NK-92 treated with Interleukin-12 subunit alpha and Interleukin-12 subunit beta, amount 100 ng/mL, for 24 hours (cell line): ENCODE measurements at regions not wholly inside any gene's neighbourhood (a gene's known extent, or its start where the extent isn't known, plus 50 kb on each side); places are given as distances from the start of the nearest gene placed in this dataset.
"Not testable (repeated sequence)": the region's sequence is repeated elsewhere in the genome, so short reads cannot be mapped to it uniquely, and the experiment has no call there.

Source experiments
- DNase-seq: peaks from one replicate; lab custom pipeline; 2025; lab: John Stamatoyannopoulos, UW

DNA sequence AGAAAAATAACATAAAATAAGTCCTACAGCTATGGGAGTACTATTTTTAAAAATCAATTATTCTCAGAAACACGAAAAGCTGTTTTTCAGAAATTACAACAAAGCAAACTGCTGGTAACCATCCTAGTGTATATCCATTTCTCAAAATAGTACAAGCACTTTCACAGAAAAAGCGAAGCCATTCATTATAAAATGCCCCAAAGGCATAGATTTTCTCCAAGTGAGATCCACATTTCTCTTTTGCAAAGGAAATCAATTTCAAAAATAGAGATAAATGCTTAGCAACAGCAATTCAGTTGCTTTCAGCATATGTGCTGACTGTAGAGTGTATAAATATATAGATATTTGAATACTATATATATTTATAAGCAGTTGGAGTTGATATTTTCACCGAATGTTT lies 1266.3 kb downstream of the SI start:
- no peak for DNase-seq

DNA sequence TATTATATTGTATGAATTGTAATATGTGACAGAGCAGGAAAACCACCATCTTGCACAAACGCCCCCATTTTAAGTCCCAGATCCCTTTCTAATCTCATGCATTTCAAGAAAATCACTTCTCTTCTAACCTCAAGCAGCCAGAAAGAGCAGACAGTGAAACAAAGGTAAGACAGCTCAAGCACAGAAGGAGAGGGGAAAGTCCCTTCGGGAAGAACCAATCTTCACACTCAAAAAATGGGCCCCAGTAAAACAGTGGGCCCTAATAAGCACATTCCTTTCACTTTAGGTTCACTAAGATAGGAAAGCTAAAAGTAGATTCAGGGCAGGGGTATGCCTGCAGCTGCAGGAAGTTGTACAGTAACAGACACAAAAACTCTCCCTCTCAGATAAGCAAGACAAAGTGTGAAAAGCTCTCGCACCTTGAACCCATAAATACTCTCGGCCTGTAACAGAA lies 1268.7 kb downstream of the SI start:
- no peak for DNase-seq

DNA sequence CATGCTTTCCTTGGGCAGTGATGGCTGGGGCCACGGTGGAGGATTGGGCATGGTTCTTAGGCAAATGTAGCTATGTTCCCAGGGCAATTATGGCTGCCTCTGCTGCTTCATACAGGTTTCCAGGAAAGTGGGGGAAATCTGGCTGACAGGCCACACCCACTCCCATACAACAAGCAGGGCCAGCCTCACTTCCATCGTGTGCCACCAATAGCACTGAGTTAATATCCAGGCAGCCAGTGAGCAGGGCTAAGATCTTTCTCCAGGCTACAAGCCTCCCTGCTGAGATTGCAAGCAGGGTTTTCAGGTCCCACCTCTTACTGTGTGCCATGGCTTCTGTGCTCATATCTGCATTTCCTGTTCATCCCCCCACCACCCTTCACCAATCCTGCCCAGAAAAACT lies 1291.9 kb downstream of the SI start:
- DNase-seq = no peak

DNA sequence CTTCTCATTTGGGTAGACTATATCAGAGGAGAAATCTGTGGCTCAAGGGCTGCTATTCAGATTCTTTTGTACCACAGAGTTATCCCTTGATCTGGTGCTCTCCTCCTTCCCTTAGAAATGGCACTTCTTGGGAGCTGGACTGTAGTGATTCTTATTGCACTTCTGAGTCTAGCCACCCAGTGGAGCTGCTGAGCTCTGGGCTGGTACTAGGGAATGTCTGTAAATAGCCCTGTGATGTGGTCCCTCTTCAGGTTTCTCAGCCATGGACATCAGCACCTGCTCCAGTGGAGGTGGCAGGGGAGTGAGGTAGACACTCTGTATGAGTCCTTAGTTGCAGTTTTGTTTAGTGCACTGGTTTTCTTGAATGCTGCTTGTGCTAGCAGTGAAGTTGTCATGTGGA lies 1292.6 kb downstream of the SI start:
- no peak for DNase-seq

DNA sequence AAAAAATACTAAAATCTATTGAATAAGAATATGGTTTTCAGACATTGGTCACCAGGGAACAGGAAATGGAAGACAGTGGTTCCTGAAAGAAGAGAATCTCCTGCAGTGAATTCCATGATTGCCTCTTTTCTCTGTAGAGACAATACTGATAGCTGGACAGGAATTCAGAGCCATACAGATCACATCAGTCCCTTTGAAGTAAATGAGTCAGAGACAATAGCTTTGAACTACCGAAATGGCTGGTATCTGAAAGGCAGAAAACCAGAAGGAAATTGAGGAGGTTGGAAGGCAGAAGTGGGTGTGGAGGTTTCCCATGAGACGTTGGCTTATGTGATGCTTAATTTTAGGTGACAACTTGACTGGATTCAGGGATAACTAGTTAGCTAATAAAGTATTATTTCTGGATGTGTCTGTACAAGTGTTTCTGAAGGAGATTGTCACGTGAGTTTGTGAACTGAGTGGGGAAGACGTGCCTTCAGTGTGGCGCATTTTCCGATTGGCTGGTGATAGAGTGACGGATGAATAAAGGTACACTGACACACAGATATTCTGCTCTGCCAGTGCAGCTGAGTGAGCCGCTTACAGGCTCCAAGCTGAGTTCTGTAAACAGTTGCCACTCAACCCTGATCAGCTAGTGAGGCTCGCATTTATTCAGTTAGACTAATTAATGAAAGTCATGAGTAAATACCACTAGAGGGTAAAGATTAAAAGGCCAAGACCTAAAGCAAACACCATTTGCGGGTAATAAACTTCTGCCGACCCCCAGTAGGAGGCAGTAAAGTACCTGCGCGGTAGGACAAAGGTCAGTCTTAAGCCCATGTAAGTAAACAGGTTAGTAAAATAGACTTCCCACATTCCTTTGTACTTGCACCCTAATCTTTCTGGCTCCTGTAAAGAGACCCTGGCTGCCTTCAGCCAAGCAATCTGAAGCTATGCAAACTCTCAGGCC lies 1298.6 kb downstream of the SI start:
- DNase-seq = no peak

DNA sequence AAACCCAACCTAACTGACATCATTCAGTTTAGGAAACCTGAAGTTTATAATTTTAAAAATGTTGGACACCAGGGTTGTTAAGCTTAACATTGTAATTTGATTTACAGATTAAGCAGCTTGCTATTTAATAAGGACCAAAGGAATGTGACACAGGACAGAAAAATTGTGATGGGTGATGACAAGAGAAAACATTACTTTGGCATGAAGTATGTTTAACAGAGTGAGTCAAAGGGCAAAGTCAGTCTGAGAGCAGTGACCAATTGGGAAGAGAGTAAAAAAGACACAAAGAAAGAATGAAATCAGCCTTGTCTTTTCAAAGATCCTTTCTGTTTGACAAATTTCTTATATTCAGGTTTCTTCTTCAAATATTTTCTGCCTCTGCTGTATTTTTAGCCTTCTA lies 1301.6 kb downstream of the SI start:
- DNase-seq = no peak

DNA sequence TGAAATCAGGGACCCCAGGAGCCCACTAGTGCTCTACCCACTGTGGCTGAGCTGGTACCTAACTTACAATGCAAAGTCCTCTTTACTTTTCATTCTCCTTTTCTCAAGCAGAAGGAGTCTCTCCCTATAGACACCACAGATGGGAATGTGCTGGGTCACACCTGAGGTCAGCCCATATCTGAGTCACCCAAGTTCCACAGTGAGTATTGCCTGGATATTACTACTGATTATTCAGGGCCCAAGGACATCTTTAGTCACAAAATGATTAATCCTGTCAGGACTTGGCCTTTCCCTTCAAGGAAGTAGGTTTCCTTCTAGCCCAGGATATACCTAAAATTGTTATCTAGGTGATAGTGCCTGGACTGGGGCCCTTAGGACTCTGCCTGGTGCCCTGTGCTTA lies 1305.2 kb downstream of the SI start:
- DNase-seq = no peak

DNA sequence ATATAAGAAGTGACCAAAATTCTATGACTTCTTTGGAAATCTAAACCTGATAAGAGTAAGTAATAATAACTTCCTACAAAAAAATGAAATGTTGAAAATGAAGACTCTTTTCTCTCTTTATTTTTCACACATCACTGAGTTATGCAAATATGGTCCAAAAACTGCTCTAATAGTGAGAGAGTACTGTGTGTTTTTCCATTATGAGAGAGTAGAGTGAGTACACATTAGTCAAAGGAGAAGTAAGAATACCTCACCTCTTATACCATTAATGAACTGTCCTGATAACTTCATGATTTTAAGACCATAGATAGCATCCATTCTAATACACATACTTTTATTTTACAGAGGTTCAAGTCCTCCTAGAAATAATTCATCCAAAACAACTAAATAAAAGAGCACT lies 1310.2 kb downstream of the SI start:
- no peak for DNase-seq

DNA sequence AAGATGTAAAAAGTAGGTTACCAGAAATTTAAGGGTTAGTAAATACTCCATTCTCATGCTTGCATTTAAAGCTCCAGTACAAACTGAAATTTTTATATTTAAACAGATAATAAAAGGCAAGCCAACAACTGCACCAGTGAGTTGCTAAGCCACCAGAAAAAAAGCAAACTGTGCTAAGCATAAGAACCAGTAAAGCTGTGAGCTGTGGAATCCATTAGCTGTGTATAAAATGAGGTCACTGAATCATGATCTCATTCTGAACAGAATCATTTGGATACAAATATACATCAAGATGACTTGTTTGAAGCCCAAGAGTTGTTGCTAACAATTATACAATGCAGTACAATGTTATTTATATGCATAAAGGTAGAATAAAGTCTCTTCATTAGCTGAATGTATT lies 1312.2 kb downstream of the SI start:
- no peak for DNase-seq

DNA sequence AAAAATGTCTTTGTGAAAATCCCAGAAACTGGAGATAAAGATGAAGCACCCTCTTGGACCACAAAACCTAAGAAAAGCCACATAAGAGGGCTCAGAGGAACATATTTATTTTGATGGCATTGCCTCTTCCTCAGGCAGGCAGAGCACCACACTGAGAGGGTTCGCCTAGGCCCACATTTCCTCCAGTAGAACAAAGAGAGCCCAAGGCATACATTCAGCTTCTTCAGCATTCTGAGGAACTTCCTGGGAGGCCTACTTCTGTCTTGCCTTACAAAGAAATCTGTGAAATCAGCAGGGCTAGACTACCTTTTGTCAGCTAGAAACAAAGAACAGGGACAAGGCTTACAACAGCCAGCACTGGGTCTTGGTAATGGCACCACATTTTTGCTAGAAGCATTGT lies 1325.3 kb downstream of the SI start:
- DNase-seq = no peak

DNA sequence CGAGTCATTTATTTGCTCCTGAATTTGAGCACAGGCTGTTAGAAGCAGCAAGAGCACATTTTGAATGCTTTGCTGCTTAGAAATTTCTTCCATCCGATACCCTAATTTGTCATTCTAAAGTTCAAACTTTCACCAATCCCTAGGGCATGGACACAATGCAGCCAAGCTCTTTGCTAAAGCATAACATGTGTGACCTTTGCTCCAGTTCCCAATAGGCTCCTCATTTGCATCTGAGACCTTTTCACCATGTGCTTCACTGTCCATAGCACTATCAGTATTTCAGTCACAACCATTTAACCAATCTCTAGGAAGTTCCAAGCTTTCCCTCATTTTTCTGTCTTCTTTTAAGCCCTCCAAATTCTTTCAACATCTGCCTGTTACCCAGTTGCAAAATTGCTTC lies 1333.1 kb downstream of the SI start:
- no peak for DNase-seq

DNA sequence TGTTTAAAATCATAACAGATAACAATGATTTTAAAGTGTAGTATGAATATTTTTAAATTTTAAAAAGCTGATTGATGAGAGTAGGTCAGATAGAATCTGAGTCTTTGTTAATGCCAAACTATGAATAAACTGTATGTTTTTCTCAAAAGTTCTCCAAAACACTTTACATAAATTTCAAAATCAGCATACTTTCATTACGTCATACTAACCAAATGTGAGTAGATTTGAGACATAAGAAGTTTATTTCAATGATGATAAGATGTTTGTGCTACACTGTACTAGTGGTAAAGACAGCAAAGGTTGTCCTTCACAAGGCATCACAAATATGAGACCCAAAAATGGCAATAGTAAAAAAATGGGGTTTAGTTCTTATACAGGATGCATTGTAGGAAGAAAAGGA lies 1342.9 kb downstream of the SI start:
- DNase-seq = no peak

DNA sequence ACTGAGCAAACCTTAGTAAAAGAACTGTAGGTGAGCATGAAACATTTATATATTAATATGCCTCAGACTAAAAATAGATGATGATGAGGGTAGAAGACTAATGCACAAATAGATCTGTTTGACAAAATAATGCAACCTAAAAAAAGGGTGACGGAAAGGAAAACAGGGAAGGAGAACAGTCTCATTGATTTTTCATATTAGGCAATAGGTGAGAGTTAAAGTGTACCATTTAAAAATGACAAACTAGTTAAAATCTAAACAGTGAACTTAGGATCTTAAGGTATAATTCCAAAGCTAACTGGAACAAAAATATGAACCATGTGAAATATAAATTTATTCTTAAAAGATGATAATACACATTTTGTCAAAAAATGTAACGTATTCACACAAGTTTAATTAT lies 1347.6 kb downstream of the SI start:
- DNase-seq = no peak

DNA sequence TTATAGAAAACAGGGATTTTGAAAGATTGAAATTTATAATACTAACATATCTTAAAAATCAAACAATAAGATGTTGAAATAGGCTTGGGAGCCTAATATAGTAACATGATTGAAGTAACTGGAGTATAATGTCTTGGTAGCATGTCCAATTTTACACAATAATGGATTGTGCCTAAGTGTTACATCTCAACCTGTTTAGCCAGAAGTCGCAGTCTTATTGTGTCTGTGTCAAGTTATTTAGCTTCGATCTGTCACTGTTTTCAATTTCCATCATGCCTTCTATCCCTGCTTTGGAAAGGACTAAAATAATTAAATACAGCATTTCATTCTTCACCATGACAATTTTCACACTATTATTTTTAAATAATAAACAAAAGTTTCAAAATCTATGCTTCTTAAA lies 1352.2 kb downstream of the SI start:
- DNase-seq = no peak

DNA sequence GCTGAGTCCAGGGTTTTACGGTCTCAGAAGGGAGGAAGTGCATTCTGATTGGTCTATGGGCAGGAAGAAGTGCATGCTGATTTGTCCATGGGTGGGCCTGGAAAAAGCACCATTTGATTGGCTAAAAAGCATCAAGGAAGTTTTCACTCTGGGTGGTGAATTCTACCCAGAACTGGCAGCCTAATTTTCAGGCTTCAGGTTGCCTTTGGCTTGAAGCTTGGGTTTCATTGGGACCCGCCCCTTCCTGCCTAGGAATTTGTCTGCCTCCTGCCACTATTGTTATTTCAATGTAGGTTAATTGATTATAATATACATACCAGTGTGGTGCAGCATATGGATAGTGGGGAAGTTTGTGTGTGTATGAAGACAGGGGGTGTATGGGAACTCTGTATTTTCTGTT lies 1355.9 kb downstream of the SI start:
- DNase-seq = no peak

DNA sequence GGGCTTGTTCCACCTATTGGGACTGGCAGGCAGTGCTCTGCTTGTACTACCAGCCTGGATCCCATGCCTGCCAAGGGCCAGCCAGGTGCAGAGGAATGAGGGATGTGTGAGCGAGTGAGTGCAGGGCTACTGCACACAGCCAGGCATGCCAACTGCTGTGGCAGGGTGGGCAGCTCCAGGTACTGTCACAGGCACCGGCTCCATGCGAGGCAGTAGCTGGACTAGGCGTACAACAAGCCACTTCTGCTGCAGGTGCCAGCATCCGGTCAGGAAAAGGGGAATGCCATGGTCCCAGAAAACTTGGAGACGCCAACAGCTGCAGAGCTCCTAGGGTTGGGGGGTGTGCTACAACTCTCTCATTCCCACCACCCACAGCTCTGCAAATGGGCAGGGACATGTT lies 1356.7 kb downstream of the SI start:
- DNase-seq = no peak

DNA sequence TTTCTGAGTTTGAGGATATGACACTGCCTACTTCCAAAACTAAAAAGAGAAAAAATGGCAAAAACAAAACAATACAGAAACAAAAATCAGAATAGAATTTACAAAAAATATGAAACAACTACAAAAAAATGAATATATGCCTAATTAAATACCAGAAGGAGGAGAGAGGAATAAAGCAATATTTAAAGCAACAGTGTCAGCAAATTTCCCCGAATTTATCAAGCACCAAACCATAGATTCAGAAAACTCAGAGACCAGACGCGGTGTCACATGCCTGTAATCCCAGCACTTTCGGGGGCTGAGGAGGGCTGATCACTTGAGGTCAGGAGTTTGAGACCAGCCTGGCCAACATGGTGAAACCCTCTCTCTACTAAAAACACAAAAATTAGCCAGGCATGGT lies 1360.9 kb downstream of the SI start:
- no peak for DNase-seq

DNA sequence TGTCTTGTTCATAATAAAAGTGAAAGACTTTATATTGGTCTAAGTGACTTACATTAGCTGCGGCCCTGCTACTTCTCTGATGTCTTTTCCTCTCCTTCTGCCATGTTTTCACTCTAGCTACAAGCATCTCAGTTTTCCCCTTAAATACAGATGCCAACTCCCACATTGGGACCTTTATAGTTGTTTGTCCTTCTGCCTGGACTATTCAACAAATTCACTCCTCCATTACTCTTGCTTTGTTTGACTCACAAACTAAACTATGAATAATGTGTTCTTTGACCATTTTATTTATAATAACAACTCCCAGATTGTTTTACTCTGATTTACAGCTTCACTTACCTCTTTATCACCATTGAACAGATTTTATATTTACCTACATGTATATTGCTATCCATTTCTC lies 1369.9 kb downstream of the SI start:
- no peak for DNase-seq

DNA sequence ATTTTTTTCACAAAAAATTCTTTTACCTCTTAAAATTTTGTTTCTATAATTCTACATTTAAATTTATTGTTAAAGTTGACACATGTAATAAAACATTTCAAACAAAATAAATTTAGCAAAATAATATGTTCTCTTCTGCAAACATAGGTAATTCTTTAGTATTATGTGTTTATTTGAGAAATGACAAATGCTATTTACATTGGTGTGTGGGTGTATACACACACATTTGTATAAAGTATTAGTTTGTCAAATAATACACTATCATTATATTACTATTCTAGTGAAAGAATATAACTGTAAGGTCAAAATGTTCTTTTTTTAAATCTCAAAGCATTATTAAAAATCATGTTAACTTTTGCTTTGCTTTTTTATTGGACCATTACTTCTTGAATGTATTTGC lies 1370.6 kb downstream of the SI start:
- no peak for DNase-seq

DNA sequence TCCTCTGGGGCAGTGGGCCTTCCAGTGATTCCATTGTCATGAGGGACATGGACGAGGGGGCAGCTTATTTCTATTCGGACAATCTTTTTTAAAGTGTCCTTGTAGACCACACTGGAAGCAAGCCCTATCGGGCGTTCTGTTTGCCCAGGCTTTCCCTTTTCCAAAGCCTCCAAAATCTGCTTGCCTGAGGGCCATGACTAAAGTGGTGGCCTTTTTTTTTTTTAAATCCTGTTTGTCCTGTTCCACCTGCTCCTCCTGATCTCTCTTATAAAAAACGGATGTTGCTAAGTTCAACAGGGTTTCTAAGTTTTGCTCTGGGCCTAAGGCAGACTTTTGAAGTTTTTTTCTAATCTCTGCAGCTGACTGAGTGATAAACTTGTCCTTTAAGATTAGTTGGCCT lies 1380.1 kb downstream of the SI start:
- DNase-seq = not testable (repeated sequence)

DNA sequence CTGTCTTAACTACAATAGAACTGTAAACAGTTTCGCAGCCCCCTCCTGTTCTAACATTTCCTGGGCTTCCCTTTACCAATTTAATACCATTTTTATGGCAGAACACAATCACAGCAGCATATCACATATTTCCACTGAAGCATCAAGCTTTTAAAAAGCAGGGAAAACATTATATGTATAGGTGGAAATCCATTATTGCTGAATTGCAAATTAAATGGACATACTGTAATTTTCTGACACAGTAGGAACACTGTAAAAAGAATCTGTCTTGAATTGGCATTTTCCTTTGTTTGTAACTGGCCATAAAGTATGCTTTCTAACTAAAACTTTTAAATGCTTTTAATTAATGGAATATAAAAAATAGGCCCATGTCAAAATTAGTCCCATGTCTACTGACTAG lies 1385.8 kb downstream of the SI start:
- no peak for DNase-seq

DNA sequence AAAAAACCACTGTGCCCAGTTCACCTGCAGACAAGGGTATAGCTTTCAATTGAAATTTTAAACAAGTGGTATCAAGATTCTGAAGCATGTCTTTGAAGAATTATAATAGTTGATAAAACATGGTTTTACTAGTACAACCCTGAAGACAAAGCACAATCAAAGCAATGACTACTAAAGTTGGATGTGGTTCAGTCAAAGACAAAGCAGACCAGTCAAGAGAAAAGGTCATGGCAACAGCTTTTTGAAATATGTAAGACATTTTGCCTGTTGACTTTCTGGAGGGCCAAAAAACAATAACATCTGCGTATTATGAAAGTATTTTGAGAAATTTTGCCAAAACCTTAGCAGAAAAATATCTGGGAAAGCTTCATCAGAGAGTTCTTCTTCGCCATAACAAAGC lies 1393.6 kb downstream of the SI start:
- no peak for DNase-seq

DNA sequence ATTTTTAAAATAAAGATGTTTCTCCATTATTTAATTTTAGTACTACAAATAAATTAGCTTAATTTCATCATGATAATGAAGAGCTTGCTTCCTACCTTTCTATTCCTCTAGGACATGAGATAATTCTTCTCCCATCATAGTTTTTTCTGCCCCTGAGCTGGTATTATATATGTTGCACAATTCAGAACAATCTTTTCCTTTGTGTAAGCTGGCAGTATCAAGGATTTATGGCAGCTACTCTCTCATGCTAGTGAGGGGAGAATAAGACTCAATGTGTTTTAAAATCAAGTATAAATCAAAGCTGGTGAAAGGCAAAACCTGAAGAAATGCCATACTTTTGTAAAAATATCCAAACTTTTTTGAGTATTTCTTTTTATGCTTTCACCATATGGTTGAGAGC lies 1405.3 kb downstream of the SI start:
- DNase-seq = no peak

DNA sequence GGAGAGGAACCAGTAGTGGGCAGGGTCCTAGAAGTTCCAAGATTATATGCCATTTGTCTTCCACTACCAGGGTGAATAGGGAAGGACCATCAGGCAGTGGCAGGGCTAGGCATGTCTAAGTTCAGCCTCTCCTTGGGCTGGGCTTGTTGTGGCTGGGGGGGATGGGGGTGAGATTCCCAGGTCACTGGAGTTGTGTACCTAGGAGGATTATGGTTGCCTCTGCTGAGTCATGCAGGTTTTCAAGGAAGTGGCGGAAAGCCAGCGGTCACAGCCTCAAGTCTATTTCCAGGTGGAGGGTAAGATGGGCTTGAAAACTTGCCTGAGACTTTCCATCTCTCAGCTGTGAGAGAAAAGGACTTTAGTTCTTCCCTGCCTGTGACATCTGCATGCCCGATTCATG lies 1407.1 kb downstream of the SI start:
- no peak for DNase-seq
